ENCODE measurements at regions not wholly inside any gene's neighbourhood (a gene's known extent, or its start where the extent isn't known, plus 50 kb on each side); places are given as distances from the start of the nearest gene placed in this dataset.
"Not testable (repeated sequence)": the region's sequence is repeated elsewhere in the genome, so short reads cannot be mapped to it uniquely, and the experiment has no call there.

DNA sequence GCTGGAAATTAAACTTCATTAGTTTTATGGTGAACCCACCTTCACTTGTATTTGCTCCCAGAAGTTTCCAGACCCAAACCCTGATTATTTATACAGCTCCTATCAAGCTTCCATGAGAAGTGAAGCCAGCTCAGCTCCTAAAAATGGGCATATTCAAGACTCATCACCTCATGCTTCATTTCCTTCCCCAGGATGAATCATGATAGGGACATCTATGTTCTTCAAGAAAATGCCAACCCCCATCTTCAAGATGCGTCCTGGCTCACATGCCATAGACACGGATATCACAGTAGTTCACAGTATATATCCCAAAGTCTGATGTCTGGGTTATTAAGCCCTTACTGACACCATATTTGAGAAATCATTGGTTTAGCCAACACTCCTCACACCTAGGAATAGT is 217.6 kb downstream of the NPR3 start:
- DNase-seq (ENCODE audit: low spot score): no peak
- no peak for FAIRE-seq

GRCh38 chr5:32931438-32931837 is 220.3 kb downstream of the NPR3 start:
- not testable (repeated sequence) for FAIRE-seq

GRCh38 chr5:32932241-32932935 is 221.3 kb downstream of the NPR3 start:
- DNase-seq (ENCODE audit: low spot score): no peak
- no peak for FAIRE-seq

More at GRCh38 chr5:32931438-32931837, 220.3 kb downstream of the NPR3 start:
- not testable (repeated sequence) for DNase-seq (ENCODE audit: low spot score)

- FAIRE-seq (no peak), DNase-seq (ENCODE audit: low spot score) (no peak)
These were observed 222.6 kb downstream of the NPR3 start for GRCh38 chr5:32933692-32934091.

GRCh38 chr5:32934529-32934928 is 223.4 kb downstream of the NPR3 start:
- no peak for FAIRE-seq
- no peak for DNase-seq (ENCODE audit: low spot score)

DNA sequence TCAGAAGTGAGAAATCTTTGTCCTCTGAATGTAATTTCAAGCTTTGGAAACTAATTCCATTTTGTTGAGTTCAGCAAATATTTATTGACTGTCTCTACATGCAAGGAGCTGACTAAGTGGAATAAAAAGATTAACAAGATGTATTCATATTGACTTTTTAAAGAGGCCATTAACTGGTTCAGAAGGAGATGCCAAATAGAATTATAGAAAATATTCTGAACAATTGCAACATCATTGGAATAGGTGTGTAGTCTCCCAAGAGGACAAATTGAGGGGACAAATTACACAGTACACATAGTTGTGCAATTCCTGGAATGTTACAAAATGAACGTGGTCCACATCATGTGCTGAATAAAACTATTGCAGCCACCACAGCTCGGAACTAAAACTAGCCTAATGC is 224.2 kb downstream of the NPR3 start:
- FAIRE-seq: no peak
- DNase-seq (ENCODE audit: low spot score): no peak

DNA sequence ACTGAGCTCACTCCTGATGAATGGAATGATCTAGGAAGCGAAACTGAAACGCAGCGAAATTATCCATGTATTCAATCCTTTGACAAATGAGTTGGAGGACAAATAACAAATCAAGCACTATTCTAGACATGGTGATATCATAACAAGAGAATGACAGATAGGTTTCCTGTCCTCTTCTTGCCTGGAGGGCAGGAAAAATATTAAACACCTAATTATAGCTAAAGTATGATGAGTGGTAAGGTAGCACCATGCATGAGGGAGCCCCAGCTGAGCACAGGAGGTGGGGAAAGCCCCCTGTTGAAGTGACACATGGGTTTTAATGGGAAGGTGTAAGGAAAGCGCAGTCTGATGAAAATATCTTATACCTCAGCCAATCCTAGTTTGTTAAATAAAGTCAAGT is 225.2 kb downstream of the NPR3 start:
- DNase-seq (ENCODE audit: low spot score) (no peak), FAIRE-seq (no peak)

- DNase-seq (ENCODE audit: low spot score) (peak; percentile 30), FAIRE-seq (no peak)
These were observed 231.3 kb downstream of the NPR3 start for GRCh38 chr5:32942225-32942989.

DNA sequence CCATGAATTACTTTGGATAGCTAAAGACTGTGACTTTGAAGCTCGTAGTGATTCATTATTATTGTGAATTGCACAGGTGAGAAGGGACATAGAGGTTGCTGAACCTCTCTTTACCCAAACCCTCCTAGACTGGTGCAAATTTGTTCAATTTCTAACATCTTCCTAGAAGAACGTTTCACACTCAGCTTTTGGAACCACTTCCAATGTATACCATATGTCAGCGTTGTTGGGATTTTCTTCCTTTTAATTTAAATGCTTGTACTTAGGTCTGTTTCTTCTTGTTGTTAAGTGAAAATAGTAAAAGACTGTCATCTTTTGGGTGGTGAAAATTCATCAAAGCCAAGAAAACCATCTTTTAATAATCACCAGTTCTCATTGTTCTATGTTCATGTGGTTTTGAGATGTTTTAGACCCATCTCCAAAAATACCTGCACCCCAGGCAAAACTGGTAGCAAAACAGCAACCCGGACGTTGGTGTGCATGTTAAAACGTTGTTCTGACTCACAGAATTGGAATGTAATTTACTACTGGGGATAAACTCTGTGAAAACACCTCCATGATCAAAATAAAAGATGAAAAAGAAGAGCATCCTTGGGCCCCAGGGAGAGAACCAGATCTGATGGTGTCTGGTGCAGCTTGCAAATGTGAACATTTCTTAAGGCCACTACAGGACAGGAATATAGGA is 238.3 kb downstream of the NPR3 start:
- FAIRE-seq: no peak

DNA sequence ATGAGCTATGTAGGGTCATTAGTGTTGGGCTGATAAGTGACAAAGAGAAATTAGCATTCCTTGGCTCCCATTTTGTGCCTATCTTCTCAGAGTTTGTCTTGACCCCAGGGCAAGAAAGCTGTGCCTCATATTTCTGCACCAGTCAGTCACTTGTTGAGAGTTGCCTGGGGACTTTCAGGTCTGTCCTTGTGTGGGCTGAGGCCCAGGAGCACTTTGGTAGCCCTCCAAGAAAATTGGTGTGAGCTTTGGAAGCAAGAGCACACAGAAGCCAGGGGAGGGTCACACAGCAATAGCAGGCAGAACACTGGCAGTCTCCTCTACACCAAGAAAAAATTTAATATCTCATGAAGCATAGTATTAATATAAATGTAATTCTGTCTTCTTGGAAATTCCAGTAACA is 239.9 kb downstream of the NPR3 start:
- no peak for FAIRE-seq

More for the DNA sequence above, 238.3 kb downstream of the NPR3 start:
- peak; percentile 16 for DNase-seq (ENCODE audit: low spot score)

GRCh38 chr5:32951878-32952277 is 240.8 kb downstream of the NPR3 start:
- no peak for DNase-seq (ENCODE audit: low spot score)
- no peak for FAIRE-seq

More for the DNA sequence above, 239.9 kb downstream of the NPR3 start:
- no peak for DNase-seq (ENCODE audit: low spot score)

- DNase-seq (ENCODE audit: low spot score); FAIRE-seq: not testable (repeated sequence)
These were observed 241.3 kb downstream of the NPR3 start for GRCh38 chr5:32952421-32952820.

- DNase-seq (ENCODE audit: low spot score): no peak
- FAIRE-seq: no peak
These were observed 242.6 kb downstream of the NPR3 start for GRCh38 chr5:32953694-32954093.

GRCh38 chr5:32955814-32956213 is 244.7 kb downstream of the NPR3 start:
- FAIRE-seq (no peak), DNase-seq (ENCODE audit: low spot score) (no peak)

GRCh38 chr5:32960340-32961058 is 249.4 kb downstream of the NPR3 start:
- no peak for DNase-seq (ENCODE audit: low spot score)
- FAIRE-seq: no peak

- DNase-seq (ENCODE audit: low spot score) (no peak), FAIRE-seq (no peak)
These were observed 249.9 kb downstream of the NPR3 start for GRCh38 chr5:32961059-32961415.

DNA sequence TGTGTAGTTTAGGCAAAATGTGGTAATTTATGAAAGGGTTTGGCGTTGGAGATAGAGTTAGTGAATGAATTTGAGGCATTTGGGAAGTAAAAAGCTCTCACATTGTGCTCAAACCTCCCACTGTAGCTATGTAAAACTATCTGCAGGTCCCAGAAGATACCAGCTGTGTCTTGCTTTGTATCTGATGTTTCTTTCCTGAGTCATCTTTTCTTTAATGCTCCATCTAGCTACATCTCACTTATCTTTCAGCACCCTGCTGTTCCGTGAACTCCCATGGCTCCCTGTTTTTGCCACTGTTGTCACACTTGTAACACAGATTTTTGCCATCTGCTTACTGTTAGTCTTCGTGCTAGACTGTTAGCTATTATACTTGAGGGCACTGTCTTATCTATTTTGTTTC is 253.1 kb downstream of the NPR3 start:
- FAIRE-seq: no peak
- no peak for DNase-seq (ENCODE audit: low spot score)

- FAIRE-seq (no peak), DNase-seq (ENCODE audit: low spot score) (no peak)
These were observed 262.5 kb downstream of the NPR3 start for GRCh38 chr5:32973646-32974045.

DNA sequence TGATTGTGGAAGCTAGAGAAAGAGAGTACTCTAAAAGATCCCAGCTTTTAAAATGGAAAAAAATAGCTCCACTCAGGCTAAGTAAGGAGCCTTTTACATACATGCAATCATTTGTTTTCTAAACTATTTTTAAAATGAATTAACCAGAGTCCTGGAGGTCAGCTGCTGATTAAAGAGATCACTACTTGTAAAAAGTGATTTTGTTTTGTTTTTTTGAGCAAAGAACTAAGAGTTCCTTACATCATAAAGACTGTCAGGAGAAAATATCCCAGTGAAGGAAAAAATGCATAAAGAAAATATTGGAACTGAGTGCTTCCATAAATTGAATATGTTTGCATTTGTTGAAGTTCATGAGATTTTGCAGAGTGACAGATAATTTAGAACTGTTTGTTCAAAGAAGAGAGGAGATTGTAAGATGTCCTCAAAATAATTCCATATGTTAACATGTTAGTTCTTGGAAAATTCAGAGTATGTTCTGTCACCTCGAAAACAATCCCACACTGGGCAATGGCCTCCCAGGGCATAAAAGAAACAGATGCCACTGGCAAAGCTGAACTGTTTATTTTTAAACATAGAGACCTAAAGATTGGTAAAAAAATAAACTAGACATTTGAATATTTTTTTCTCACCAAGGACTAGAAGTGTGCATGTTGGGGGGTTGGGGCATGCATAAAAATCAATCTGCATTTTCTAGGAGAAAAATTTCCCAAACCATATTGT is 264.7 kb downstream of the NPR3 start:
- DNase-seq (ENCODE audit: low spot score): no peak
- FAIRE-seq: no peak

GRCh38 chr5:32981061-32981460 is 269.9 kb downstream of the NPR3 start:
- FAIRE-seq: no peak
- no peak for DNase-seq (ENCODE audit: low spot score)

Data from urothelium cell line (cell line).